Keratinocyte (primary cell): ENCODE measurements at regions not wholly inside any gene's neighbourhood (a gene's known extent, or its start where the extent isn't known, plus 50 kb on each side); places are given as distances from the start of the nearest gene placed in this dataset.

Source experiments
- DNase-seq: peaks from one replicate; pipeline ENCODE4 v3.0.0-alpha.2; 2011; ENCODE audit warnings: low read depth, missing footprints, low spot score
- FAIRE-seq: peaks from 2 replicates; lab custom pipeline; 2011; peaks lifted over from hg19 to GRCh38; lab: Jason Lieb, UNC
- H2AFZ ChIP-seq: 2 replicates; pipeline ENCODE4 v1.6.0; 2012; ENCODE audit warnings: low read length, control low read depth, inconsistent platforms; ENCODE audit not compliant: control insufficient read depth
- H3K27ac ChIP-seq: 2 replicates; pipeline ENCODE4 v1.5.1; 2011; ENCODE audit warnings: low read length; ENCODE audit not compliant: control insufficient read depth, insufficient read depth
- H3K27me3 ChIP-seq: 3 replicates; pipeline ENCODE4 v1.6.0; 2011; ENCODE audit warnings: low read length; ENCODE audit not compliant: control insufficient read depth, insufficient read depth; ENCODE audit errors: extremely low read depth
- H3K36me3 ChIP-seq, 2 experiments: 2 replicates in 1 of 2; 3 replicates in 1 of 2; pipeline ENCODE4 v1.5.1; 2011; ENCODE audit warnings: low read length in 2 of 2, mild to moderate bottlenecking in 1 of 2; ENCODE audit not compliant: control insufficient read depth in 2 of 2, insufficient read depth in 2 of 2; ENCODE audit errors: extremely low read depth in 1 of 2
- H3K4me1 ChIP-seq: 3 replicates; pipeline ENCODE4 v1.5.1; 2011; ENCODE audit warnings: low read length; ENCODE audit not compliant: control insufficient read depth, insufficient read depth; ENCODE audit errors: extremely low read depth
- H3K4me2 ChIP-seq: 3 replicates; pipeline ENCODE4 v1.6.0; 2011; ENCODE audit warnings: low read depth, low read length; ENCODE audit not compliant: control insufficient read depth, insufficient read depth; ENCODE audit errors: extremely low read depth
- H3K4me3 ChIP-seq, 3 experiments: fragments of 200-600 bp in 1 of 3; sonication (generic) in 1 of 3; 2 replicates in 2 of 3; 3 replicates in 1 of 3; pipeline ENCODE4 v1.5.1; 2011 to 2016; ENCODE audit warnings: low read length in 3 of 3, mild to moderate bottlenecking in 3 of 3, control low read depth in 2 of 3, inconsistent platforms in 1 of 3, low read depth in 1 of 3, mixed read lengths in 1 of 3, mixed run types in 1 of 3, moderate library complexity in 1 of 3; ENCODE audit not compliant: control insufficient read depth in 2 of 3, insufficient read depth in 2 of 3; ENCODE audit errors: extremely low read depth in 1 of 3
- H3K79me2 ChIP-seq: 2 replicates; pipeline ENCODE4 v1.6.0; 2012; ENCODE audit warnings: low read length; ENCODE audit not compliant: control insufficient read depth, insufficient read depth
- H3K9ac ChIP-seq: 3 replicates; pipeline ENCODE4 v1.6.0; 2011; ENCODE audit warnings: low read length; ENCODE audit not compliant: control insufficient read depth, insufficient read depth; ENCODE audit errors: extremely low read depth
- H3K9me1 ChIP-seq: 3 replicates; pipeline ENCODE4 v1.6.0; 2011; ENCODE audit warnings: low read length; ENCODE audit not compliant: control insufficient read depth, insufficient read depth; ENCODE audit errors: extremely low read depth
- H3K9me3 ChIP-seq: 2 replicates; pipeline ENCODE4 v1.5.1; 2012; ENCODE audit warnings: low read depth, low read length; ENCODE audit not compliant: control insufficient read depth
- H4K20me1 ChIP-seq: 3 replicates; pipeline ENCODE4 v1.6.0; 2011; ENCODE audit warnings: low read length; ENCODE audit not compliant: control insufficient read depth, insufficient read depth; ENCODE audit errors: extremely low read depth
- CTCF ChIP-seq, 3 experiments: IDR thresholded peaks in 1 of 3; conservative IDR thresholded peaks in 1 of 3; optimal IDR thresholded peaks in 1 of 3; 2 replicates in 2 of 3; 3 replicates in 1 of 3; pipeline versions ENCODE3 to v1.5.1; 2011; ENCODE audit warnings: low read length in 3 of 3, mild to moderate bottlenecking in 3 of 3, moderate library complexity in 2 of 3, control low read depth in 1 of 3, inconsistent platforms in 1 of 3; ENCODE audit not compliant: insufficient read depth in 2 of 3; ENCODE audit errors: extremely low read depth in 1 of 3
- EZH2 ChIP-seq: IDR thresholded peaks from one replicate; pipeline ENCODE4 v1.6.1; 2012; ENCODE audit warnings: inconsistent platforms, mild to moderate bottlenecking, low read length, moderate library complexity
- dilution Hi-C: fragments of 300-500 bp; cut with MboI; formaldehyde crosslinking; loops from one replicate; pipeline ENCODE4 v1.7.0; 2020; ENCODE audit warnings: low sequenced_read_pairs; ENCODE audit not compliant: extremely low pct_ligation_motif_present

GRCh38 chr20:30599990-30600389 is 657.5 kb upstream of the DEFB115 start:
- Histone ChIP-seq H3K27me3 (no peaks in the 10 kb centered on the region), H4K20me1 (no peaks in the 10 kb centered on the region), H3K9me1 (no peaks in the 10 kb centered on the region), H3K4me3 (no peak overlapping the region), H2AFZ (no peak overlapping the region), H3K9me3 (peaks cover 6% of the 10 kb centered on the region), H3K36me3 (no peaks in the 10 kb centered on the region), H3K9ac (no peak overlapping the region), H3K79me2 (no peaks in the 10 kb centered on the region), H3K27ac (no peak overlapping the region), H3K4me1 (no peaks in the 10 kb centered on the region), H3K4me2 (no peak overlapping the region)
- FAIRE-seq (no peak), DNase-seq (no peak)
- dilution Hi-C loops, result no loop called here
- TF ChIP-seq EZH2 (no peak), CTCF (optimal IDR thresholded peaks at IDR 0.05 in 1 of 3, IDR thresholded peaks at IDR 0.05 in 1 of 3, conservative IDR thresholded peaks at IDR 0.05 in 1 of 3; ENCODE audit: extremely low read depth in 1 of 3, insufficient read depth in 2 of 3, low read length in 3 of 3) (no peak)

GRCh38 chr20:30601974-30602373 is 655.5 kb upstream of the DEFB115 start:
- no peaks in the 10 kb centered on the region for H3K79me2 ChIP-seq
- no peak overlapping the region for H2AFZ ChIP-seq
- no peak overlapping the region for H3K4me3 ChIP-seq
- DNase-seq (no peak), FAIRE-seq (no peak)
- no peaks in the 10 kb centered on the region for H4K20me1 ChIP-seq
- H3K4me2 ChIP-seq, result no peak overlapping the region
- no peak overlapping the region for H3K27ac ChIP-seq
- H3K9ac ChIP-seq, result no peak overlapping the region
- H3K27me3 ChIP-seq, result no peaks in the 10 kb centered on the region
- H3K36me3 ChIP-seq, result no peaks in the 10 kb centered on the region
- no peaks in the 10 kb centered on the region for H3K9me1 ChIP-seq
- TF ChIP-seq CTCF (optimal IDR thresholded peaks at IDR 0.05 in 1 of 3, IDR thresholded peaks at IDR 0.05 in 1 of 3, conservative IDR thresholded peaks at IDR 0.05 in 1 of 3; ENCODE audit: extremely low read depth in 1 of 3, insufficient read depth in 2 of 3, low read length in 3 of 3) (no peak), EZH2 (no peak)
- peaks cover 4% of the 10 kb centered on the region for H3K9me3 ChIP-seq
- dilution Hi-C loops, result no loop called here
- H3K4me1 ChIP-seq, result no peaks in the 10 kb centered on the region
